ENCODE measurements at regions not wholly inside any gene's neighbourhood (a gene's known extent, or its start where the extent isn't known, plus 50 kb on each side); places are given as distances from the start of the nearest gene placed in this dataset.

- TF ChIP-seq CTBP1 (IDR thresholded peaks at IDR 0.05; ENCODE audit: borderline replicate concordance) (no peak), TARDBP (IDR thresholded peaks at IDR 0.05) (no peak), ARNT (IDR thresholded peaks at IDR 0.05) (no peak), SUZ12 (IDR thresholded peaks at IDR 0.05) (no peak), HDGF (IDR thresholded peaks at IDR 0.05; ENCODE audit: borderline replicate concordance) (no peak)
Observed at GRCh38 chr3:147540921-147541320, 131.8 kb downstream of the ZIC1 start.

All from HEK293T (cell line).